Kidney tubule cell (primary cell): ENCODE measurements at regions not wholly inside any gene's neighbourhood (a gene's known extent, or its start where the extent isn't known, plus 50 kb on each side); places are given as distances from the start of the nearest gene placed in this dataset.

ENCODE experiments used
- DNase-seq: peaks from one replicate; pipeline ENCODE4 v3.0.0-alpha.2; 2018; ENCODE audit warnings: low spot score

DNA sequence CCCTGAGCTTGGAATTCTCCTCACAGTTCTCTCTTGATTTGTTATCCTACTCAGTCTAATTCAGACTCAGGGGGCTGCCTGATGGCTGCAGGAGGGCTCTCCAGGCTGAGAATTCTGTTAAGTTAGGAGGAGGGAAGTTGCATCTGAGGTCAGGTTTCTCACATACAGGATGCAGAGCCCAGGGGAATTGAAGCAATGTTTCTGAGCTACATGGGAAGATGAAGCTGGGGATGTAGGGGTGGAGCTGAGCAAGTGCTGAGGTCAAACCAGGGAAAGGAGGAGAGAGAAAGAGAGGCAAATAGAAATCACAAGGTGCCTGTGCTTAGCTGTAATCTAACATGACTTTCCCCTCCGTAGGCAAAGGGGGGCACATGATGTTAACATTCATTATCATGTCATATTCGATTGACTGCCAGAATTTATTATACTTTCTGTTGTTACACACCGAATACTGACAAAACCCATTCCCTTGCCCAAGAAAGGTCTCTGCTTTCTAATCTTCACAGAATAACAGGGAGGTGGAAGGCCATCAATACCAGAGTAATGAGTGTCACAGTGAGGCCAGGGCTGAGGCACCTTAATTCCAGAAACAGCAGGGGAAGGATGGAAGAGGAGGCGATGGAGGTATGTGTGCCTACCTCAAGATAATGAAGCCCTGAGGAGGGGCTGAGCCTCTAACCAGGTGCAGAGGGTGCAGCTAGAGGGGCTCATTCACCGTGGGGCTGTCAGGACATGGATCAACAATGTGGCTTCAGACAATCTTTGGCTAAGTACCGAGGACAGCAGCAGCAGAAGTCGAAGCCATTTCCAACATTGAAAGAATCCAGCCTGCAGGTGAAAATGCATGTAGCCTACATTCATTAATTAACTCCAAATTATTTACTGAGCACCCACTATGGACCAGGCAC is 205.4 kb upstream of the SNX19 start:
- no peak for DNase-seq

DNA sequence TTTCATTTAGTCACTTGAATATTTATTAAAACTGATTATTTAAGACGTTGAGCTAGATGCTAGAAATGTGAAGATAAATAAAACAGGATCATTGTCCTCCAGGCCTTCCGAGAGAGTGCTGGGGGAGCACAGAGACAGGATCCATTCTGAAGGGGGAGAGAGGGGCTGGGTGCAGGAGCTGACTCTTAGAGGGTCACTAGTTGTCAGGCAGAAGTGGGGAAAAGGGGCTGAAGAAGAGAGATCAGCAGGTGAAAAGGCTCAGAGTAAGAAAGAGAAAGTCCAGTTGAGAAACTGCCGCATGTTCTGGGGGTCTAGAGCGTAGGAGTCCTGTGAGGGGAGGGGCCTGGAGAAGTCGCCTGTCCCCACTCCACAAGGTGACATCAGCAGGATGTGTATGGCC is 206.2 kb upstream of the SNX19 start:
- no peak for DNase-seq

DNA sequence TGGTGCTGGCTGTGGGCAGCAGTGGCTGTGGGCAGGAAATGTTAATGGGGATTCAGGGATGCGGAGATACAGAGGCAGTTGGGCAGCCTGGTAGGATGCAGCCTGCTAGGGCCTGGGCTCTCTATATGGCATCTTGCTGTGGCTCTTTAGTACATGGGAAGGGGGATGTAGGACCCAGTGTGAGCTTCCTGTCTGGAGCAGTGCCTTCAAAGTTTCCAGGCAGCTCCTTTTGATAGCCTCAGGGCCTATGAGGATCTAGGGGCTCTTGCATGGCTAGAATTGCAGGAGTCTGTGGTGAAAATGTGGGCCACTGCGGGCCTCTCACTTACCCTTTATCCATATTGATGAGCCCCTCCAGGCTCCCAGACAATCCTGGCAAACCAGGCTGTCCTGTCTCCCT is 213.2 kb upstream of the SNX19 start:
- DNase-seq = no peak

DNA sequence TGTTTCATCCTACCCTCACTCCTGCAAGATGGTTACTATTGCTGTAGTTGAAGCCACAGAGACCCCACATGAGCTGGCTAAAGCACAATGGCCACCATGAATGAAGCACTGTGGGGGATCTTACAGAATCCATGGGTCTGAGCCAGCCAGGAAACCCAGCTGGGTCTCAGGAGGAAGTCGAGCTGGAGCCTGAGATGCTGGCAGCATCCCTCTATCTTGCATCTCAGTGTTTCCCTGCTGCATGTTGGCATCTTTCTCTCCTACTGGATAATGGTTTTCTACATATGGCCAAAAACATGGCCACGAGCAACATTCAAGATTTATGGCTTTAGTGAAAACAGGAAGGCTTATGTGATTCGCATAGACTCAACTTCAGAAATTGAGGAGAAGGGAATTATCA is 219.3 kb upstream of the SNX19 start:
- DNase-seq = no peak

DNA sequence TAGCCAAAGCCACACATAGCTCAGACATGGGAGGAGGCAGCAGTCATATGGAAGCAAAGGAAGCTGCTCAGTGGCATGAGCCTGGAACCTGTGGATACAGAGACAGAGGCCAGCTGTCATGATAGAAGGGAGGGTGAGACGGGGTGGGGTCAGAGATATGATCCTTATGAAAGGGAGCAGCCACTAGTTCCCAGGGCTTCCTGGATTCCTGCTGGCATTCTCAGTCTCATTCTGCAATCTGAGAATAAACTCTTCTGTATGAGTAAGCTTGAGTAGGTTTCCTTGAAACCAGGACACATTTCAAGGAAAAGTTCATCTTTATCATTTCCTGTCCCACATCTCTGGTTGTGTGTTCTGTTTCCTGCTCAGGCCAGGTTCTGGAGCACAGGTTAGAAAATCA is 220.2 kb upstream of the SNX19 start:
- DNase-seq = peak; percentile 30

DNA sequence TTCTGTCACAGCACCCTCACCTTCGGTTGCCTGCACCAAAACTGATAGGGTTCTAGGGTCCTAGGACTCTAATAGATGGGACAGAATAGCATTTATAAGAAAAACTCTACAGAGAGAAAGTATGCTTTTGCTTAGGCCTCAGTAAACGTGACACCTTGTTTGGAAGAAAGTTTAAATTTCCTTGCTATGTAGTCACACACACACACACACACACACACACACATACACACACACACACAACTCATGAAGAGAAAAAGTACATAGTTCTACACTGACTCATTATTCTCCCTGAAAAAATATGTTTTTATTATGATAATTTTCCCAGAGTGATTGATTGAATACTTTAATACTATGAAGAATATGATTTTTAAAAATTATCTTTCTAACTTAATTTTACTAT is 220.8 kb upstream of the SNX19 start:
- DNase-seq = no peak

DNA sequence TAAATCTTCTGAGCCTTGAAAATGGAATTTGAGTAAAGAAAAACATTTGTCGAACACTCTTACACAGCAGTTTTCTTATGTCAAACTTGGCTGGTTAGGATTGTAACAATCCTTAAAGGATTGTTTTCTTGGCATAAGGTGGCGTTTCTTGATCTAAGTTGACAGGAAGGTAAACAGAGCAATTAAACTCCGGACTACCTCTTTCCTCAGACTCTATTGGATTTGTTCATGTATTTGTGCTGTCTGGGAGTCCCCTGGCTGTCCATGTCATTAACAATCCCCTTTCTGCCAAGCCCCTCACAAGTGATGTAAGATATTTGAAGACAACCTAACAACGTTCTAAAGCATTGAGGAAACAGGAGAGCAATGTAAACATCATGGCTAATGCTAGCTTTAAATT is 222.5 kb upstream of the SNX19 start:
- no peak for DNase-seq

DNA sequence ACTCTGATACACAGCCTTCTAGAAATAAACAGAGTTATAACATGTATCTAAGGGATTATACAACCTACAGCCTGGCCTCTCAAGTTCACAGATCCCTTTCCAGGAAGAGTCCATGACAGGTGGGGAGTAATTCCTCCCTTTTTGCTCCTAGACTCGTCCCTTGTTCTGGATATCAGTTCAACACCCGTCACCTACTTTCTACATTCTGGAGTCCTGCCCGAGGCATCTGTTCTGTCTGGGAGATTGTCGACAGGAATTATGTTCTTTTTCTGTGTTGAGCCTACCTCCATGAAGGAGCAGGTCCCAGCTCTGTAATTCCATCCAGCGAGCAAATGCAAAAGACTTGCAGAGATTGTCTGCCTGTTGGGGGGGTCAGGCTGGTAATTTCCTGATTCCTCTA is 224.6 kb upstream of the NTM start:
- no peak for DNase-seq

DNA sequence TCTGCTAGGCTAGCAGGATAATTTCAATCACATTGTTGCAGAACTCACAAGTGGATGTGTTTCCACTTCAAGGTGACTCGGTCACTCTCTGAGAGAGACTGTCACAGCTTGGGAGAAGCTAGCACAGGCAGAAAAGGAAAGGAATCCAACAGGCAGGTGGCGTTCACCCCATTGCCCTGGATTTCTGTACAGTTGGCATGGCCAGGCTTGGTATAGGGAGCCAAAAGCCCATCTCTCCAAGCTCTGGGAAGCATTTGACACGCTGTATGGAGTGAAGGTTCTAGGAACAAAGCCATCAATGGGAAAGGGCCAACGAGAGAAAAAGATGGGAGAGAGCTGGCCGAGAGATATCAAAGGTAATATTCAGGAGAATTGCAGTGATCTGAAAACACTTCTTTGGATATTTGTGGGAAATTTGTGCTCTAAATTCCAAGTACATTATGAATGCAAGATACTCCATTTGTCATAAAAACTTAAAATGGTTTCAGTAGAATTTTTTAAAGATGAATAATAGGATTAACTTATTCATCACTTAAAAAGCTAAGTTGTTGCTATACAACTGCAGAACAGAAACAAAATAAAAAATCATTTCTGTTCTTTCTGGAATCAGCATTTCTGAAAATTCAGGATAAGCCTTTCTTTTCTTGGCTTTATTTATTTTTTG is 223.5 kb upstream of the NTM start:
- no peak for DNase-seq

DNA sequence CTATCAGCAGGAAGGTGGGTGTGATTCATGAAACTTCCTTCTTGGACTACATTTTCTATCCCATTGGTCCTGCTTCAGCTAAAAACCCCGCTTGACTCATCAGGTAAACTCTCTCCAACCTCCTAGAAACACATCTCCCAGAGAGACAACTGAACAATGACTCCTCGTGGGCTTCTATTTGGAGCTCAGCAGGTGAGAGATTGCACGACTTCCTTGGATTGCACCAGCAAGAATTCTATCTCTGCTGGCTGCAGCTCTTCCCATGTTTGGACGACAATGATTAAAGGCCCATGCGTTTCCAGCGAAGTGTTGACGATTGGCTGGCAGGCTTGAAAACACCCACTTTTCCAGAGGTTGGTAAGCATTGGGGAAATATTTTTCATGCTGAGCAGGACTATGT is 216.1 kb upstream of the NTM start:
- peak; percentile 48 for DNase-seq

DNA sequence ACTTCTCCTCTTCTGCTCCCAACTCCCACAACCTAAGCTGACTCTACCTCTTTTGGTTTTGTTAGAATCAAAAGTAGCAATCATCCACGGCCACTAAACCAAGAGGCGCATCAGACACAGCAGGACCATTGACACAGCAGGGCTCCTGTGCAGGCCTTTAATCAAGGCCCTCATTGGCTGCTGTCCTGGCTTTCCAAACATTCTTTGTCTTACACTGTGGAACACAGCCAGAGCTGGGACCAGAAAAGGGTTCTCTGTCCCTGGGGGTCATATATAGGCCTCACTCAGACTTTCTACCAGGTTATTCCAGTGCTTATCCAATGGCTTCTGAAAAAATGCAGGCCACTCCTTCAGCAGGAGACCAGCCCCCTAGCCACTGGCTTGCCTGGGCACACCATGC is 212.7 kb upstream of the NTM start:
- no peak for DNase-seq

DNA sequence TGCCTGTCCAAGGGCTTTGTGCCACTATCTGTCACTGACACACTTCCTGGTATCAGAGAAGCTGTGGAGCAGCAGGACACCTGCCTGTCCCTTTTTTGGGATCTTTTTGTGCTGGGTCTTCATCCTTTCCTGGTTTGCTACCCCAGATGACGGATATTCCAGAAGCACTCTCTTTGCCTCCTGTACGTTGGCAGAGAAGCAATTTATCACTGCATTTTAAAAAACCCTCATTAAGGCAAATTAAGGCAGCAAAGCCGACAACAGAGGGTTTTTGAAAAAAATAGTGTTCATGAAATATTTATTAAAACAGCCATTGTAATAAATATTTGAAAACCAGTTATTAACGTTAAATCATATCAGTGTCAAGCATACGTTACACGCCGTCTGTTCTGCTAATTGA is 209.6 kb upstream of the NTM start:
- DNase-seq = no peak

DNA sequence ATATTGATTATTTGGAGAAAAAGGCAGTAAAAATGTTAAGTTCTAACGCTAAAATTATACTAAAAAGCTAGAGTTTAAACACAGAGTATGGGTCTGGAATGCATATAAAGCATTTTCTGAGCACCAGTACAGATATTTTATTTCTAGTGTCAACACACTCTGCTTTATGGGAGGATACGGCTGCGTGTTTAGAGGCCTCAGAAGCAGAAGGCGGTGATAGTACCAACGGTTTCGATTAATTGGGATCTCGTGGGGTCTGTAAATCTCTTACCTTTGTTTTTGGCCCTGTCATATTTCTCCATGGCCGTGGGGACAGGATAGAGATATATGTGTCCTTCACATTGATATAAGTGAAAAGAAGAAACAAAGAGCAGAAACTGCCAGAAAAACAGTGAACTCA is 206.8 kb upstream of the NTM start:
- no peak for DNase-seq

DNA sequence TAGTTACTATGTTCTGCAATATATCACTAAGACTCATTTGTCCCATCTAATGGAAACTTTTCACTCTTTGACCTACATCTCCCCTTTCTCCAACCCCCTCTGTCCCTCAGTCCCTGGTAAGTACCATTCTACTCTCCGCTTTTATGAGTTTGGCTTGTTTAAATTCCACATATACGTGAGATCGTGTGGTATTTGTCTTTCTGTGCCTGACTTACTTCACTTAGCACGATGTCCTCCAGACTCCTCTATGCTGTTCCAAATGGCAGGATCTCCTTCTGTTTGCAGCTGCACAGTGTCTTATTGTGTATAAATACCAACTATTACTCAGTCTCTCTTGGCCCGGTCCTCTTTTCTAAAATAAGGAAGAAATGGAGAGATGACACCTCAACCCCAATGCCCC is 205.4 kb upstream of the NTM start:
- DNase-seq = no peak

DNA sequence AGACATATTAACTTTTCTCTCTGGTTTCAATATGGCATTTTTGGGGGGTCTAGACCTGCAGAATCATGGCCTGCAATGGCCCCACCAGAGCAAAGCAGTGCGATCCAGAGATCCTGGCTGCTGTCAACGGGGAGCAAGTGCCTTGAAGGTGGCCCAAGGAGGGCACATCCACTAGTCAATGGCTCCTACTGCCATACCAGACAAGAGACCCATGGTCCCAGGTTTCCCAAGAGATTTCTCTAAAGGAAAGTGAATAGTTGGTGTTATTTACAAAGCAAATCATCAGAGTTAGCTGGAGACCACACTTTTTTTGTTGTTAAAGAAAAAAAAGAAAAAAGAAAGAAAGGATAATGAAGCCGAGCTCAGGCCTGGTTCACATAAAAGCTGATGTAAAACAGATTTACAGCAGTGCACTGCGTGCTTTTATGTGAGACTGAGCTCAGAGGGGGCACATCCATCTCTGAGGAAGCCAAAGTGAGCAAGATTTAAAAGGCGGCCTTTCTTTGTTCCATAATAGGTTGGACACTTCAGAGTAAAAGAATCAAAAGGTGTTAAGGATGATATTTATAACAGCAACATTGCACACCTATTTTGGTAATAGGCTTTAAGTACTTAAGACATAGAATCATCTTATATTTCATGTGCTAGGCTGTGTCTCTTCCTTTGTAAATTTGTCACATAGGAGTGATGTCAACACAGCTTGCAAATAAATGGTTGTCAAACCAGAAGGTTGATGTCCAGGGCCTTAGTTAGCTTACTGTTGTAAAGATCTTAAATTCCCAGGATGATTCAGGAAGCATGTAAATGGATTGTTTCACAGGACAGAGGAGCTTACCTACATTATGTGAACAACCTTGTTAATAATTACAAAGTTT is 201.3 kb upstream of the NTM start:
- no peak for DNase-seq

DNA sequence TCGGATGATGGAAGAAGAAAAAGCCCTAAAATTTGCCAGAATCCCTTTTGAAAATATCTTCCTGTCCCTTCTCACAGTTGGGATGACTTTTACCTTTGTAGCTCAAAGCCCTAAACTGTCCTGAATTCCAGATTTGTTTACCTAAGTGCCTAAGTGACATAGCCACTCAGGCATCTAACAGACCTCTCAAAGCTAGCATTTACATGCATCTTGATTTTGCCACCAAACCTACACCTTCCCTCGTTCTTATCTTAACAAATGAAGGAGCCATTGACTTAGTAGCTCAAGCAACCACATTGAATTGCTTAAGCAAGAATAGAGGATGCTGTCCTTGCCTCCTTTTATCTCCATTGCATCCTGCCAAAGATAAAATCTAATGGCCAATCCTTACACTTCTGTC is 198.4 kb upstream of the NTM start:
- no peak for DNase-seq

DNA sequence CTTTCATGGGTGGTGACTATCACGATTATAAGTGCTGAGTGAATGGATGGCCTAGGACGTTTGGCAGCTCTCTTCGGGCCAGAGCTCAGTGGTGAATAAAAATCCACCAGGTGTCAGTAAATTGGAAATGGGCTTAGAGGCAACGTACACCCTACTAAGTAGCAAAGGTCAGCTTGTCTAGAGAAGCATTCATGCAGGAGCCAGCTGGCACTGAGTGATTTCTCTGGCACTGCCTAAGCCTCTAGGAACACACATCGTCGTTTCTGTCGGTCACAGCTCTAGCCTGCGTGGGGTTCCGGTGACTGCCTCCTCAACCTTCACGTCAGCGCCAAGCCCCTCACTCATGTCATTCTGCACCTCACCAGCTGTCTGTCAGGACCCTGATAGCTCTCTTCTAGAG is 192.4 kb upstream of the NTM start:
- DNase-seq = no peak

DNA sequence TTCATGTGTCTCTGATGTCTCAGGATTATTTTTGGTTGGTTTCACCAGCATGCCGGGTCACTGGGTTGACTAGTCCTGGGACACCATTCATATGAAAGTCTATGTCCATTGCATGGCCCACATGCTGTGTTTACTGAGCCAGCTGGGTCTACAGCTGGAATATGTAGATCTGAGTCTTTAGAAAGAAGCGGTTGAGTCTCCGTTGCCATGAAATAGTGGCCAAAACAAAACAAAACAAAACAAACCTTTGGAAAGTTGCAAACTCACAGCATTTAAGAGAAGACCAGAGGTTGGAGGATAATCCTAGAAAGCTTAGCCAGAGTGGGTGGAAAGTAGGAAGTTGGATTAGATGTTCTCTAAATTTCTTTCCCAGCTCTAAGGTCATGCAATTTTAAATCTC is 191.8 kb upstream of the NTM start:
- DNase-seq = no peak

DNA sequence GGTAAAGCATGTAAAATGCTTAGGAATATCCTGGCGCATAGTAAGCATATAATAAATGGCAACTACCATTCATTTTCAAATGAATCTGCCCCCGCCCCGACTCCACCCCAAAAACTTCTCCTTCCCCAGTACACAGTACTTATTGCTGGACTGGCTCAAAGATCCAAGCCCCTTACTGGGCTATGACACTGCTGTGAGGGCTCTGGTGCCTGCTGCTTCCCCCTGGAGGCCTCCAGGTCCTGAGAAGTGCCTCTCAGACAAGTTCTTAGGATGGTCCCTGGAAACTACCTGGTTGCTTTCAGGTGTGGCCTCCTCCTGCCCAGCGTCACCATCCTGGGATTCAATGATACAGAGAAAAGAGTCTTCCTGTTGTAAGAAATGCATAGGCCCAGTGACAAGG is 190.6 kb upstream of the NTM start:
- DNase-seq = no peak

DNA sequence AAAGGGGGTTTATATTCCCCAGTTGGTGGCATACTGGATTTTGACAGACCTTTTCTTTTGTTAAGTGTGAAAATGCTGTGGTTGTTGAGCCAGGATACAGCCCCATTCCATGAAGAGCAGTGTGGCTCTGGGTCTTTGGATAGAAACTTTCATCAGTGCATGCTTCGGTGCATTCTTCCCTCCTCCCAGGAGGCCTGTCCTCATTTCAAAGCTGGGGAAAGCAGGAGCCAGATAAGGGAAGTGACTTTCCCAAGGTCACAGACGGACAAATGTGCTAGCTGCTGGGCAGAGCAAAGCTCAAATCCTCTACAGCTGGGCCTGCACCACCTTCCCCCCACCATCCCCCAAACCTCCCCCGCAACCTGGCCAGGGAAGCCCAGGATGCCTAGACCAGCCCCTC is 184.5 kb upstream of the NTM start:
- no peak for DNase-seq

DNA sequence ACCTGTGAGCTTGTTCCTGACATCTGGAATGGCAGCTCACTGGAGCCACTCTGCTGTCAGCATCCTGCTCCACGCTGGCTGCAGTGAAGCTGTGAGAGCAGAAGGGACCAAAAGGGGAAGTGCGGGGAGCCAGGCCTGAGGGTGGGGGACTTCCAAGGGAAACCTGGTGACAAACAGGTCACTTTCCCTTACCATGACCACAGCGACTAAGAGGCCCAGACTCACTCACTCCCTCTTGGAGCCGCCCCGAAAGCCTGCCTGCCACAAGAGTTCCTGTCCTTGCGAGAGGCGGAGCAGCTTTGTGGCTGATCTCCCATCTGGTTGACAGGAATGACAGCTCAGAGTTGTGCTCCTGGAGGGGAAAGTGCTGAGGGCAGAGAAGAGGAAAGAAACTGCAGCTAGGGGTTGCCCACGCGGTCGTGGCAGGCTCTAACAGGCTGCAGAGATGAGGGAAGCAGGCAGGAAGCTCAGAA is 183.8 kb upstream of the NTM start:
- DNase-seq = no peak

DNA sequence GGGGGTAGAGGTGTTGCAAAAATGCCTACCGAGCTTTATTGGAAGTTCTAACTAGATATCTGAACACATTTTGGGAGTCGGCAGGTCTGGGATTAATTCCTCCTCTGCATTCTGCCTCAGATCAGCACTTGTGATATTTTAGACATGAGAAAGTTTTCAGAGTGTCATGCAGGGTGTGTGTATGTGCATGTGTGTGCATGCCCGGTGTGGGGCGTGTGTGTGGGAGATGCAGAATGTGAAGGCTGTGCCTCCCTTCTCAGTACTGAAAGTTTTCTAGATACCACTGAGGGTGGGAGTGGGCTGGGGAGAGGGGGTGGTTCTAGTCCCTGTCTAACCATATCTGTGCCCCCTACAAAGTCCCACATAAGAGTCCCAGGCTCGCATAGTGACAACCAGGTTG is 180.0 kb upstream of the NTM start:
- no peak for DNase-seq

DNA sequence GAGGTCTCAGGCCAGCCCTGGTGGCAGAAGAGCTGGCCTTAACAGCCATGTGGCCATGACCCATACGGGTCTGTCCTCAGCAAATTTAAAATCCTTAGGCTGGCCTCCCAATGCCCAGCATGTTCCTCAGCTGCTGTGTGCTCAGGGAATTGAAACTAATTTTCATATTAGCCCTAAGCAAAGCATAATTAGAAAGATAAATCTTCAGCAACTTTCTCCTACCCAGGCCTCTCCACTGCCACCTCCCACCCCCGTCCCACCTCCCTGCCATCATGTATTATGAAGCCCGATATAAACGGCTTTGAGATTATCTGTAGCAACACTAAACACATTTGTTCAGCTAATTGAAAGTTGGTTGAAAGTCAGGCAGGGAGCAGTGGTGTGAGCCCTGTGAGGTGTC is 178.8 kb upstream of the NTM start:
- no peak for DNase-seq
